SK-N-SH (cell line): ENCODE measurements at regions not wholly inside any gene's neighbourhood (a gene's known extent, or its start where the extent isn't known, plus 50 kb on each side); places are given as distances from the start of the nearest gene placed in this dataset.

Source experiments
- CTCF ChIA-PET: fragments of 300-600, 350-600 bp; formaldehyde crosslinking; extraction: SDS; loops from one replicate; lab custom pipeline; 2021; lab: Yijun Ruan, JAX
- POLR2A ChIA-PET: fragments of 350-600 bp; sonication (Branson Sonifier 250); formaldehyde crosslinking; extraction: SDS; loops from one replicate; lab custom pipeline; 2020; ENCODE audit warnings: antibody characterized with exemption, inconsistent platforms; lab: Yijun Ruan, JAX
- DNase-seq: peaks from one replicate; pipeline ENCODE4 v3.0.0; 2012
- H2AFZ ChIP-seq: fragments of 200-600 bp; sonication (generic); 2 replicates; pipeline ENCODE4 v1.8.1; 2016; ENCODE audit warnings: antibody characterized with exemption, mild to moderate bottlenecking, low read depth
- H3F3A ChIP-seq: fragments of 200-600 bp; sonication (generic); replicated peaks from 2 replicates; pipeline ENCODE3; 2016; ENCODE audit warnings: antibody characterized with exemption, mild to moderate bottlenecking; ENCODE audit not compliant: insufficient read depth
- H3K27ac ChIP-seq, 2 experiments: fragments of 200-500 bp in 1 of 2; fragments of 200-600 bp in 1 of 2; sonication (Bioruptor generic) in 1 of 2; sonication (generic), shearing (Covaris generic) in 1 of 2; 2 replicates each; pipeline versions ENCODE4 v1.5.1 to v1.6.1; 2014 to 2016; ENCODE audit warnings: low read depth in 2 of 2, inconsistent platforms in 1 of 2, low read length in 1 of 2, mild to moderate bottlenecking in 1 of 2, mixed read lengths in 1 of 2
- H3K27me3 ChIP-seq: fragments of 200-600 bp; sonication (generic), shearing (Covaris generic); 2 replicates; pipeline ENCODE4 v1.6.1; 2016; ENCODE audit warnings: mixed run types; ENCODE audit not compliant: insufficient read depth
- H3K36me3 ChIP-seq, 2 experiments: fragments of 200-500 bp in 1 of 2; fragments of 200-600 bp in 1 of 2; sonication (Bioruptor generic) in 1 of 2; sonication (generic) in 1 of 2; replicated peaks in 1 of 2; 2 replicates each; pipeline versions ENCODE3 to v1.5.1; 2014 to 2016; ENCODE audit warnings: low read length in 1 of 2, mild to moderate bottlenecking in 1 of 2; ENCODE audit not compliant: insufficient read depth in 2 of 2, control insufficient read depth in 1 of 2
- H3K4me1 ChIP-seq, 2 experiments: fragments of 200-500 bp in 1 of 2; fragments of 200-600 bp in 1 of 2; sonication (Bioruptor generic) in 1 of 2; sonication (generic), shearing (Covaris generic) in 1 of 2; 2 replicates each; pipeline versions ENCODE4 v1.5.1 to v1.6.1; 2014 to 2016; ENCODE audit warnings: low read depth in 1 of 2, low read length in 1 of 2, mixed run types in 1 of 2; ENCODE audit not compliant: insufficient read depth in 2 of 2, control insufficient read depth in 1 of 2
- H3K4me2 ChIP-seq: fragments of 200-600 bp; sonication (generic), shearing (Covaris generic); 2 replicates; pipeline ENCODE4 v1.6.1; 2017; ENCODE audit warnings: mixed run types
- H3K4me3 ChIP-seq, 2 experiments: fragments of 200-500 bp in 1 of 2; fragments of 200-600 bp in 1 of 2; sonication (Bioruptor generic) in 1 of 2; sonication (generic), shearing (Covaris generic) in 1 of 2; 2 replicates each; pipeline versions ENCODE4 v1.5.1 to v1.8.1; 2014 to 2016; ENCODE audit warnings: low read depth in 2 of 2, inconsistent platforms in 1 of 2, low read length in 1 of 2, mild to moderate bottlenecking in 1 of 2, mixed read lengths in 1 of 2, moderate library complexity in 1 of 2
- H3K79me2 ChIP-seq: fragments of 200-600 bp; sonication (generic); 2 replicates; pipeline ENCODE4 v1.8.1; 2017; ENCODE audit warnings: mild to moderate bottlenecking; ENCODE audit not compliant: insufficient read depth
- H3K9ac ChIP-seq: fragments of 200-600 bp; sonication (generic); 2 replicates; pipeline ENCODE4 v1.6.1; 2017; ENCODE audit warnings: mixed run types
- H3K9me2 ChIP-seq: fragments of 200-600 bp; sonication (generic); 2 replicates; pipeline ENCODE4 v1.6.1; 2017; ENCODE audit warnings: mixed run types
- H3K9me3 ChIP-seq: fragments of 200-600 bp; sonication (generic); 2 replicates; pipeline ENCODE4 v1.6.1; 2017; ENCODE audit warnings: mixed run types, mild to moderate bottlenecking, moderate library complexity
- H4K20me1 ChIP-seq: fragments of 200-600 bp; sonication (generic); 2 replicates; pipeline ENCODE4 v1.6.1; 2017; ENCODE audit warnings: mild to moderate bottlenecking, mixed run types; ENCODE audit not compliant: insufficient read depth
- CHD2 ChIP-seq: fragments of 150-350 bp; IDR thresholded peaks from 2 replicates; pipeline ENCODE4 v1.6.1; 2018; ENCODE audit warnings: low read length; ENCODE audit not compliant: partially characterized antibody
- EP300 ChIP-seq, 2 experiments: IDR thresholded peaks; 2 replicates each; pipeline versions ENCODE4 v1.4.0 to v1.6.1; 2012; ENCODE audit warnings: borderline replicate concordance in 1 of 2, low read depth in 1 of 2, low read length in 1 of 2
- FOSL2 ChIP-seq: IDR thresholded peaks from 2 replicates; pipeline ENCODE4 v1.4.0; 2012; ENCODE audit warnings: low read depth, mild to moderate bottlenecking, moderate library complexity, borderline replicate concordance
- FOXM1 ChIP-seq: IDR thresholded peaks from 2 replicates; pipeline ENCODE4 v1.4.0; 2012; ENCODE audit warnings: low read depth, mild to moderate bottlenecking
- GABPA ChIP-seq: IDR thresholded peaks from 2 replicates; pipeline ENCODE4 v1.4.0; 2012; ENCODE audit warnings: low read depth, mild to moderate bottlenecking
- JUND ChIP-seq: IDR thresholded peaks from 2 replicates; pipeline ENCODE4 v1.4.0; 2012
- MXI1 ChIP-seq: IDR thresholded peaks from 2 replicates; pipeline ENCODE4 v1.6.1; 2012; ENCODE audit warnings: mild to moderate bottlenecking, low read depth, low read length, improper control_type of control experiment
- NRF1 ChIP-seq: IDR thresholded peaks from 2 replicates; pipeline ENCODE4 v1.6.1; 2012; ENCODE audit warnings: low read depth, mild to moderate bottlenecking, low read length
- RCOR1 ChIP-seq: fragments of 150-350 bp; IDR thresholded peaks from 2 replicates; pipeline ENCODE4 v1.6.1; 2017; ENCODE audit warnings: antibody characterized with exemption, low read length
- RFX5 ChIP-seq: IDR thresholded peaks from 2 replicates; pipeline ENCODE4 v1.6.1; 2012; ENCODE audit warnings: mild to moderate bottlenecking, improper control_type of control experiment, low read length
- SIN3A ChIP-seq: IDR thresholded peaks from 2 replicates; pipeline ENCODE4 v1.6.1; 2012; ENCODE audit warnings: low read depth, mild to moderate bottlenecking, low read length, moderate library complexity, borderline replicate concordance
- TCF12 ChIP-seq: IDR thresholded peaks from 2 replicates; pipeline ENCODE4 v1.4.0; 2012
- TEAD4 ChIP-seq: IDR thresholded peaks from 2 replicates; pipeline ENCODE4 v1.4.0; 2012; ENCODE audit warnings: mild to moderate bottlenecking, borderline replicate concordance; ENCODE audit not compliant: insufficient read depth
- WGBS: methylation state at CpG from one replicate; pipeline ENCODE4 v1.1.6; 2017; ENCODE audit warnings: low lambda C conversion rate; 5-methylcytosine and 5-hydroxymethylcytosine counted together
- TF ChIP-seq, protein P1 (sequence below): IDR thresholded peaks from 2 replicates; pipeline ENCODE4 v1.4.0; 2012; ENCODE audit warnings: low read depth, borderline replicate concordance
- TF ChIP-seq, protein P2 (sequence below): IDR thresholded peaks from 2 replicates; pipeline ENCODE4 v1.6.1; 2012; ENCODE audit warnings: mild to moderate bottlenecking, low read depth, low read length, moderate library complexity
- TF ChIP-seq, protein P3 (sequence below): IDR thresholded peaks from 2 replicates; pipeline ENCODE4 v1.4.0; 2012; ENCODE audit warnings: low read depth
- TF ChIP-seq, protein P4 (sequence below): fragments of 200-600 bp; sonication (generic); IDR thresholded peaks from 2 replicates; pipeline ENCODE4 v1.6.1; 2017; ENCODE audit warnings: antibody characterized with exemption, mild to moderate bottlenecking, moderate library complexity
- TF ChIP-seq, protein P5 (sequence below): fragments of 150-350 bp; IDR thresholded peaks from 2 replicates; pipeline ENCODE4 v1.6.1; 2016; ENCODE audit warnings: mild to moderate bottlenecking, low read depth, low read length
- TF ChIP-seq, protein P6 (sequence below): IDR thresholded peaks from 2 replicates; pipeline ENCODE4; 2012

DNA sequence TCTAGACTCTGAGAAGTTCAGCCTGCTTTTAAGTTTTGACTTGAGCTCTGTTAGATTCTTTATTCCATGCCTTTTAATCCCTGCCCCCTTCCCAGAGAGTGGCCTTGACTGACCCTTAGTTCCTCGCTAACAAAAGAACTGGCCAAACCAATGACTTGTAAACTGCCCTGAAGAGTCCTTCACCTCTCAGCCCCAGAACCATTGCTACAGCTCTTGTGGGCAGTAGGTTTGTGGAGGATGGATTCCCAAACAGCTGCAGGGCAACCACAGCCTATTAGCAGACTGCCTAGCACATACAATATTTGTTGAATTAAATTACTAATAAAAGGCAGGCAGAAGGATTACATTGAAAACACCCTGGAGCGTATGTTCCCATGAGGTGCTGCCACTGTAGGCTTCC, 163.9 kb downstream of the MAIP1 start:
- CTCF ChIA-PET: interaction anchor here (1.3 kb wide), 1 partner anchor 9 kb away, joined by 5 read pairs; no protein-coding TSS in a partner anchor
- no peaks in the 10 kb centered on the region for H3K9me2 ChIP-seq
- H3K4me1 ChIP-seq: no peaks in the 10 kb centered on the region
- H3K9ac ChIP-seq: no peak overlapping the region
- DNase-seq: no peak
- no peak overlapping the region for H2AFZ ChIP-seq
- H3K27ac ChIP-seq: no peak overlapping the region
- H3K36me3 ChIP-seq: no peaks in the 10 kb centered on the region
- no peaks in the 10 kb centered on the region for H4K20me1 ChIP-seq
- H3K4me3 ChIP-seq: no peak overlapping the region
- no peaks in the 10 kb centered on the region for H3F3A ChIP-seq
- no peak overlapping the region for H3K4me2 ChIP-seq
- no peaks in the 10 kb centered on the region for H3K9me3 ChIP-seq
- no peaks in the 10 kb centered on the region for H3K79me2 ChIP-seq
- no peaks in the 10 kb centered on the region for H3K27me3 ChIP-seq
- WGBS: 46% methylated on average over 2 of the region's 2 CpGs
- POLR2A ChIA-PET: no interaction called here
- TF ChIP-seq EP300 (IDR thresholded peaks at IDR 0.05; ENCODE audit: borderline replicate concordance in 1 of 2, low read depth in 1 of 2, low read length in 1 of 2) (no peak), GABPA (no peak), SIN3A (no peak), TCF12 (no peak), FOXM1 (no peak)
- TF ChIP-seq, protein P1, sequence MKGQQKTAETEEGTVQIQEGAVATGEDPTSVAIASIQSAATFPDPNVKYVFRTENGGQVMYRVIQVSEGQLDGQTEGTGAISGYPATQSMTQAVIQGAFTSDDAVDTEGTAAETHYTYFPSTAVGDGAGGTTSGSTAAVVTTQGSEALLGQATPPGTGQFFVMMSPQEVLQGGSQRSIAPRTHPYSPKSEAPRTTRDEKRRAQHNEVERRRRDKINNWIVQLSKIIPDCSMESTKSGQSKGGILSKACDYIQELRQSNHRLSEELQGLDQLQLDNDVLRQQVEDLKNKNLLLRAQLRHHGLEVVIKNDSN: no peak

DNA sequence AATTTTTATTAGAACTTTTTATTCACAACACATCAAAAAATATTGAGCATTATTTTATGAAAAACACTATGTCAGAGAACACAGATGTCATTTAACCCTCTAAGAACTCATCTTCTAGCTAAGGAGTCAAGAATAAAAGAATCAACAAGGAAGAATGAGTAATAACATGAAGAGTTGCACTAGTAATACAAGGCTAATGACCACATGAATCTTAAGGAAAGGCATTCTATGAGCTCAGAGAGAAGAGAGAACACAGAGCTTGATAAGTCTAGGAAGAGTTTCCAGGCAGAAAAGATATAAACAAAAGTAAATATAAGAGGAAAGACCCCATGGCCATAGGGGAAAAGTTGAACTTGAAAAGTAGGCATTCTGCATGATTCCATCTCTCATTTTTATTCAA, 166.5 kb downstream of the MAIP1 start:
- Histone ChIP-seq H3K4me2 (no peak overlapping the region), H3K9me3 (no peaks in the 10 kb centered on the region), H3K79me2 (no peaks in the 10 kb centered on the region), H3K36me3 (no peaks in the 10 kb centered on the region), H2AFZ (no peak overlapping the region), H3K4me1 (peaks cover 0 to 2% of the 10 kb centered on the region in 2 experiments; a peak in 1 of 4 replicates), H4K20me1 (no peaks in the 10 kb centered on the region), H3K9me2 (no peaks in the 10 kb centered on the region), H3K4me3 (no peak overlapping the region), H3K27me3 (no peaks in the 10 kb centered on the region; the same call in 1 of the 2 replicates), H3K9ac (no peak overlapping the region), H3K27ac (no peak overlapping the region), H3F3A (no peaks in the 10 kb centered on the region)
- CTCF ChIA-PET: no interaction called here
- DNase-seq: no peak
- POLR2A ChIA-PET: no interaction called here
- TF ChIP-seq RCOR1: no peak
- TF ChIP-seq, protein P2, sequence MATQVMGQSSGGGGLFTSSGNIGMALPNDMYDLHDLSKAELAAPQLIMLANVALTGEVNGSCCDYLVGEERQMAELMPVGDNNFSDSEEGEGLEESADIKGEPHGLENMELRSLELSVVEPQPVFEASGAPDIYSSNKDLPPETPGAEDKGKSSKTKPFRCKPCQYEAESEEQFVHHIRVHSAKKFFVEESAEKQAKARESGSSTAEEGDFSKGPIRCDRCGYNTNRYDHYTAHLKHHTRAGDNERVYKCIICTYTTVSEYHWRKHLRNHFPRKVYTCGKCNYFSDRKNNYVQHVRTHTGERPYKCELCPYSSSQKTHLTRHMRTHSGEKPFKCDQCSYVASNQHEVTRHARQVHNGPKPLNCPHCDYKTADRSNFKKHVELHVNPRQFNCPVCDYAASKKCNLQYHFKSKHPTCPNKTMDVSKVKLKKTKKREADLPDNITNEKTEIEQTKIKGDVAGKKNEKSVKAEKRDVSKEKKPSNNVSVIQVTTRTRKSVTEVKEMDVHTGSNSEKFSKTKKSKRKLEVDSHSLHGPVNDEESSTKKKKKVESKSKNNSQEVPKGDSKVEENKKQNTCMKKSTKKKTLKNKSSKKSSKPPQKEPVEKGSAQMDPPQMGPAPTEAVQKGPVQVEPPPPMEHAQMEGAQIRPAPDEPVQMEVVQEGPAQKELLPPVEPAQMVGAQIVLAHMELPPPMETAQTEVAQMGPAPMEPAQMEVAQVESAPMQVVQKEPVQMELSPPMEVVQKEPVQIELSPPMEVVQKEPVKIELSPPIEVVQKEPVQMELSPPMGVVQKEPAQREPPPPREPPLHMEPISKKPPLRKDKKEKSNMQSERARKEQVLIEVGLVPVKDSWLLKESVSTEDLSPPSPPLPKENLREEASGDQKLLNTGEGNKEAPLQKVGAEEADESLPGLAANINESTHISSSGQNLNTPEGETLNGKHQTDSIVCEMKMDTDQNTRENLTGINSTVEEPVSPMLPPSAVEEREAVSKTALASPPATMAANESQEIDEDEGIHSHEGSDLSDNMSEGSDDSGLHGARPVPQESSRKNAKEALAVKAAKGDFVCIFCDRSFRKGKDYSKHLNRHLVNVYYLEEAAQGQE: no peak
- TF ChIP-seq TEAD4: no peak
- TF ChIP-seq, protein P3, sequence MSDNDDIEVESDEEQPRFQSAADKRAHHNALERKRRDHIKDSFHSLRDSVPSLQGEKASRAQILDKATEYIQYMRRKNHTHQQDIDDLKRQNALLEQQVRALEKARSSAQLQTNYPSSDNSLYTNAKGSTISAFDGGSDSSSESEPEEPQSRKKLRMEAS: no peak
- no peak for TF ChIP-seq RFX5
- TF ChIP-seq, protein P4, sequence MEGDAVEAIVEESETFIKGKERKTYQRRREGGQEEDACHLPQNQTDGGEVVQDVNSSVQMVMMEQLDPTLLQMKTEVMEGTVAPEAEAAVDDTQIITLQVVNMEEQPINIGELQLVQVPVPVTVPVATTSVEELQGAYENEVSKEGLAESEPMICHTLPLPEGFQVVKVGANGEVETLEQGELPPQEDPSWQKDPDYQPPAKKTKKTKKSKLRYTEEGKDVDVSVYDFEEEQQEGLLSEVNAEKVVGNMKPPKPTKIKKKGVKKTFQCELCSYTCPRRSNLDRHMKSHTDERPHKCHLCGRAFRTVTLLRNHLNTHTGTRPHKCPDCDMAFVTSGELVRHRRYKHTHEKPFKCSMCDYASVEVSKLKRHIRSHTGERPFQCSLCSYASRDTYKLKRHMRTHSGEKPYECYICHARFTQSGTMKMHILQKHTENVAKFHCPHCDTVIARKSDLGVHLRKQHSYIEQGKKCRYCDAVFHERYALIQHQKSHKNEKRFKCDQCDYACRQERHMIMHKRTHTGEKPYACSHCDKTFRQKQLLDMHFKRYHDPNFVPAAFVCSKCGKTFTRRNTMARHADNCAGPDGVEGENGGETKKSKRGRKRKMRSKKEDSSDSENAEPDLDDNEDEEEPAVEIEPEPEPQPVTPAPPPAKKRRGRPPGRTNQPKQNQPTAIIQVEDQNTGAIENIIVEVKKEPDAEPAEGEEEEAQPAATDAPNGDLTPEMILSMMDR: no peak
- no peak for TF ChIP-seq NRF1
- TF ChIP-seq, protein P5, sequence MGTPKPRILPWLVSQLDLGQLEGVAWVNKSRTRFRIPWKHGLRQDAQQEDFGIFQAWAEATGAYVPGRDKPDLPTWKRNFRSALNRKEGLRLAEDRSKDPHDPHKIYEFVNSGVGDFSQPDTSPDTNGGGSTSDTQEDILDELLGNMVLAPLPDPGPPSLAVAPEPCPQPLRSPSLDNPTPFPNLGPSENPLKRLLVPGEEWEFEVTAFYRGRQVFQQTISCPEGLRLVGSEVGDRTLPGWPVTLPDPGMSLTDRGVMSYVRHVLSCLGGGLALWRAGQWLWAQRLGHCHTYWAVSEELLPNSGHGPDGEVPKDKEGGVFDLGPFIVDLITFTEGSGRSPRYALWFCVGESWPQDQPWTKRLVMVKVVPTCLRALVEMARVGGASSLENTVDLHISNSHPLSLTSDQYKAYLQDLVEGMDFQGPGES: no peak
- TF ChIP-seq CHD2: no peak
- no peak for TF ChIP-seq GABPA
- TF ChIP-seq SIN3A: no peak
- TF ChIP-seq, protein P6, sequence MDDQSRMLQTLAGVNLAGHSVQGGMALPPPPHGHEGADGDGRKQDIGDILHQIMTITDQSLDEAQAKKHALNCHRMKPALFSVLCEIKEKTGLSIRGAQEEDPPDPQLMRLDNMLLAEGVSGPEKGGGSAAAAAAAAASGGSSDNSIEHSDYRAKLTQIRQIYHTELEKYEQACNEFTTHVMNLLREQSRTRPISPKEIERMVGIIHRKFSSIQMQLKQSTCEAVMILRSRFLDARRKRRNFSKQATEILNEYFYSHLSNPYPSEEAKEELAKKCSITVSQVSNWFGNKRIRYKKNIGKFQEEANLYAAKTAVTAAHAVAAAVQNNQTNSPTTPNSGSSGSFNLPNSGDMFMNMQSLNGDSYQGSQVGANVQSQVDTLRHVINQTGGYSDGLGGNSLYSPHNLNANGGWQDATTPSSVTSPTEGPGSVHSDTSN: no peak
- TF ChIP-seq, protein P1: no peak
- TF ChIP-seq JUND: no peak
- no peak for TF ChIP-seq FOSL2
- TF ChIP-seq MXI1: no peak
